IPS-NIHi7 (cell line): ENCODE measurements at regions not wholly inside any gene's neighbourhood (a gene's known extent, or its start where the extent isn't known, plus 50 kb on each side); places are given as distances from the start of the nearest gene placed in this dataset.
"Not testable (repeated sequence)": the region's sequence is repeated elsewhere in the genome, so short reads cannot be mapped to it uniquely, and the experiment has no call there.

Source experiments
- DNase-seq: peaks from one replicate; pipeline ENCODE4 v3.0.0; 2012; ENCODE audit warnings: mixed read lengths; ENCODE audit errors: extremely low spot score

DNA sequence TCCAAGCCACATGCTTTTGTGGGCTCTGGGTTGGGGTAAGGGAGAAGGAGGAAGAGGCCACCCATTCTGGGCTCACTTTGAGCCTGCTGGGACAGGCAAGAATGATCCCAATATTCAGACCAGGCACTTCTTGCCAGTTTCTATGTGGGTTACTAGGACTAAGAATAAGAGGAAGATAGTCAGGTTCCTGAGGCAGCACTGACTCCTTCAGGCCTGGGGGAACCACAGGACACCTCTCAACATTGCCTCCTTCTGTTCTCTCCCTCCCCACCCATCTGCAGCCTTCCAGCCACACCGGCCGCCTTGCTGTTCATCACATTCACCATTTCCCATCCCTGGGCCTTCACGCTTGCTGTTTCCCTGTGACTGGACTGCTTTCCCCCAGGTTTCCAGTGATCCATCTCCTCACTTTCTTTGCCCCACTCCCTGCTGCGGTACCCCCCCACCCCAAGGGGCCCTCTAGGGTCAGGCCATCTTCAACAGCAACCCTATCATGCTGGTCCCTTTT lies 69.2 kb upstream of the SIRPA start:
- no peak for DNase-seq

DNA sequence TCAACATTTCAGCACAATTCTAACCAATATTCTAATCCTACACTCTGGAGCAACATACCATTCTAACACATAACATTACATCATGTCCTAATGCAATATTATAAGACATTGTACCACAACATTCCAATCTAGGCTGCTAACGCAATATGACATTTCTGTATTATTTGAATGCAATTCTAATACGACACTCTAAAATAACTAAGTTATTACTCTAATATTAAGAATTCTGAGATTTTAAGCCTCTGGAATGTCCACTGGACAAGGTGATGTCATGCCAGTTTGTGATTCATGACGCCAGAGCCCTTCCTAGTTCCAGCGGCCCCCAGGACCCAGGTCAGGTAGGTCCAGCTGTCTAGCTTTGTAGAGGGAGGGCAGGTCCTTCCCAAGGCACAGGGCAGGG lies 69.7 kb upstream of the SIRPA start:
- no peak for DNase-seq

- no peak for DNase-seq
These were observed 70.4 kb upstream of the SIRPA start for GRCh38 chr20:1824834-1825233.

DNA sequence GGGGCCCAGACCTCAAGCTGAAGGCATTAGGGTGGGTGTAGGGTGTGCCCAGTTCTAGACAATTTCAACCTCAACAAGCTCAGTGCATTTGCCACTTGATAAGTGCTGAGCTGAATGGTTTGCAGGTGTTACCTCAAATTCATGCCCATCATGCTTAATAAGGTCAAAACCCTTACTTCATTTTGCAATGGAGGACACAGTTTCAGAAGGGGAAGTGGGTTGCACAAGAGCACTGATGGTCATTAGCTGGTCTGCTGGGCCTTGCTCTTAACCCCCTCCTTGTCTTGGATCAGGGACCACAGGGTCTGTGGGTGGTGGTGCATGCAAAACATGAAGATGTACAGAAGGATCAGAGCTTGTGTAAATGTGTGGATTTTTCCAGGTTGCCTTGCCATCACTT lies 71.0 kb upstream of the SIRPA start:
- no peak for DNase-seq

GRCh38 chr20:1823450-1823844 lies 71.8 kb upstream of the SIRPA start:
- no peak for DNase-seq

GRCh38 chr20:1822564-1823449 lies 72.4 kb upstream of the SIRPA start:
- no peak for DNase-seq

GRCh38 chr20:1820138-1821079 lies 74.8 kb upstream of the SIRPA start:
- DNase-seq, result no peak

GRCh38 chr20:1819311-1820137 lies 75.7 kb upstream of the SIRPA start:
- peak; percentile 55 for DNase-seq

- no peak for DNase-seq
These were observed 76.3 kb upstream of the SIRPA start for GRCh38 chr20:1818895-1819294.

DNA sequence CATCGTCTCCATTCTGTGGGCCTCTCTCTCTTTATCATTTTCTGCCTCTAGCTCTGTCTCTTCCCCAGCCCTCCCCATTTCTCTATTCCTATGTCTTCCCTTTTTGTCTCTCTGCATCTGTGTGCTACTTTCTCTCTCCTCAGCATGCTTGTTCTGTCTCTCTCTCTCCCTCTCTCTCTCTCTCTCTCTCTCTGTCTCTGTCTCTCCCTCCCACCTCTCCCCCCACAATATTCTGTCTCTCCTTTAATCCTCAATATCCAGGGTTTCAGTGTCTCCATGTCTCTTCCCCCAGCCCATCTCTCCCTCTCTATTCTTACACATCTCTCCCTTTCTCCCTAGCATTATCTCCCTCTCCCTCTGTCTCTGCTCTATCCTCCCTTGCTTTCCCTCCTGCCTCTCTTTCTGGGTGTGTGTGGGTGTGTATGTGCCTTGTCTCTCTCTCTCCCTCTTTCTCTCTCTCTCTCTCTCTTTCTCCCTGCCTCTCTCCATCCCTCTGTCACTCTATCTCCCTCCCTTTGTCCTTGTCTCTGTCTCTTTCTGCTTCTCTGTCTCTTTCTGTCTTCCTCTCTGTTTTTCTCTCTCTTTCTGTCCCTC lies 76.9 kb upstream of the SIRPA start:
- no peak for DNase-seq

DNA sequence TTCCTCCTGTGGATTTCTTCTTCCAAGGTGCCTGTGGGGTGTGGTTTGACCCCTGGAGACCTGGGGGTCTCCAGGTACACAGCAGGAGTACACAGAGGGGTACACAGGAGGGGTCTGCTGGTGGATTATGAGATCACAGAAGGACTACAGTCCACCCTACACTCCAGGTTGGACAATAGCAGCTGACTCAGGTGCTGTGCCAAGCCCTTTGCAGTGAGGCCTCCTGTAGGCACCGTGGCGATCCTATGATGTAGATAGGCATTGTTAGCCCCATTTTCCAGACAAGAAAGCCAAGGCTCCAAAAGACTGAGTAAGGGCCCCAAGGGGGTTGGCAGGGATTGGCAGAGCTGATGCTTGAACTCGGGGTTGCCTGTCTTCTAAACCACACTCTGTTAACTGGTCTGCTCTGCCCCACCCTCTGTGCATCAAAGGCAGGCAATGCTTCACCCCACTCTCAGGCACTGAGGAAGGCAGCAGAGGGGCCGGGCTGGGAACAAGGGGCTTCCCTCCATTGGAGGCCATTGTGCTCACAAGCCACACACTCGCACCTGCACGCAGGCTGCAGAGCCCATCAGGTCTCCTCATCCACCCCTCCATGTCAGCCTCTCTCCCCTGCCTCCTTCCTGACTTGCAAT lies 77.5 kb upstream of the SIRPA start:
- DNase-seq, result no peak

- DNase-seq, result no peak
These were observed 78.5 kb upstream of the SIRPA start for GRCh38 chr20:1816384-1817381.

DNA sequence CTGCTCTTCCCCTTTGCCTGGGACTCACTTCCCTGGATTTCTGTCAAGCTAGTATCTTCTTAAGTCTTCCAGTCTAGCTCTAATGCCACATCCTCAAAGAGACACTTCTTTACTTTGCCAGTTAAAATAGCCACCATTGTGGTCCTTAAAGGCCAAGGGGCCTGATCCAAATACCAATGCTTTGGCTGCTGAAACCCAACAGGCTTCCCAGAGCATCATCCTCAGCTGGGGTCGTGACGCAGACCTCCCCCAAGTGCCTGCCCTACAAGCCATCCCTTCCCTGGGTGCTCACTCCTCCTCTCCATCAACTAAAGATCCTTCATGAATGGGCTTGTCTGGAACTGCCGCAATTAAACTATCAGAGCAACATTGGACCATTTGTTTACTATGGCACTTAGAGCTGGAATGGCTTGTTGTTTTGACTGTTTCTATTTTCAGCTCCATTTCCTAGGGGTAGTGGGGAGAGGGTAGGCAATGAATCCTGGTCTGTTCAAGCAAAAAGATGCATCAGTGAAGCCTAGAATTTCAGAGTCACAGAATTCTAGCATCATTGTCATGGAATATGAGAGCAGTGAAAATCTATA lies 79.6 kb upstream of the SIRPA start:
- no peak for DNase-seq

DNA sequence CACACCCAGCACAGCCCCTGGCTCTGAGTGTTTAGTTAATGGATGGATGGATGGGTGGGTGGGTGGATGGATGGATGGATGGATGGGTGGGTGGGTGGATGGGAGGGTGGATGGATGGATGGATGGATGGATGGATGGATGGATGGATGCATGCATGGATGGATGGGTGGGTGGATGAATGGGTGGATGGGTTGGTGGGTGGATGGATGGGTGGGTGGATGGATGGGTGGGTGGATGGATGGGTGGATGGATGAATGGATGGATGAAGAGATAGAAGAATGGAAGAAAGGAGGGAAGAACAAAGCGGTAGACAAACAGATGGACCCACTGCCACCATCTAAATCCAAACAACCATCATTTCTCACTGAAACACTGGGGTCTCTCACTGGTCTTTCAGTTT lies 80.3 kb upstream of the SIRPA start:
- DNase-seq, result not testable (repeated sequence)

DNA sequence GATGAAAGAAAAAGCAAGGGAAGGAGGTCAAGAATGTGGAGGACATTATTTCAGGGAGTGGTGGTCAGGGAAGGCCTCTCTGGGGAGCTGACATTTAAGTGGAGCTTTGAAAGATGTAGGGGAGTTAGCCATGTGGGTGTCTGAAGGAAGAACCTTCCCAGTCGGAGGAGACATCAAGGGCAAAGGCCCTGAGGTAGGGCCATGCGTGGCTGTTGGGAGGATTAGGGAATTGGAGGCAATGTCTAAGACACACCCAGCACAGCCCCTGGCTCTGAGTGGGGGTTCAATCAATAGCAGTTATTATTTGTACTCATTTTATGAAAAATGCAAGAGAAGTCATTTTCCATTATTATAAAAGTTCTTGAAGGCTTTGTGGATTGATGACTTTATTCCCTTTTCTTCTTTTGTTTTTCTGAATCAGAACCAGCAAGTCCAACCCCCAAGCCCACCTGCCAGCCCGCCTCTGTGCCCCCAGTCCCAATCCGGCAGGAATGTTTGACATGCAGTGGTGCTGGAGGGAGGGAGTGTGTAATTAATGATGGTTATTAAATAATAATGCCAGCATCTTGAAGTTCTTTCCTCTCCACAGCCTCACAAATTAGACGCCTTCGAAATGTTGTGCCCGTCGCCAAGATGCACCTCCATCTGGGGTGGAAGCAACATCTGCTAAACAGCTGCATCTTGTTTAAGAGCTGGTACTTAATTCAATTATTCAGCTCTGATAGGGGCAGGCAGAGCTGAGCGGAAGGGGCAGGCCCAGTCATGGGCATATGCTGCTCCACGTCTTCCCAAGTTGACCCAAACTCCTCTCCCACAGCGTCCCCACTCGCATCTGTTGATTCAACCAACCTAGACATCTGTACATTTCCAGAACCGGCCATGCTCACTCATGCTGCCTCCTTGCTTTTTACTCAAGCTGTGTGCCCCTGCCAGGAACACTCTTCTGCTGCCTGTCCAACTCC lies 81.3 kb upstream of the SIRPA start:
- DNase-seq, result no peak

DNA sequence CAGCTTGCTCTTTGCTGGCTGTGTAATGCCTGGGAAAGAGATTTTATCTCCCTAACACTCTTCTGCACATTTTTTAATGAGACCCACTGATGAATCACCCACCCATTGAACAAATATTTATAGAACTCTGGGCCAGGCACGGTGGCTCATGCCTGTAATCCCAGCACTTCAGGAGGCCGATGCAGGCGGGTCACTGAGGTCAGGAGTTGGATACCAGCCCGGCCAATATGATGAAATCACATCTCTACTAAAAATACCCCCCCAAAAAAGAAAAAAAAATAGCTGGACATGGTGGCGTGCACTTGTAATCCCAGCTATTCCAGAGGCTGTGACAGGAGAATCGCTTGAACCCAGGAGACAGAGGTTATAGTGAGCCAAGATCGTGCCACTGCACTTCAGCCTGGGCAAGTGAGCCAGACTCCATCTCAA lies 82.1 kb upstream of the SIRPA start:
- no peak for DNase-seq

- no peak for DNase-seq
These were observed 83.3 kb upstream of the SIRPA start for GRCh38 chr20:1811621-1812498.
